ENCODE measurements at regions not wholly inside any gene's neighbourhood (a gene's known extent, or its start where the extent isn't known, plus 50 kb on each side); places are given as distances from the start of the nearest gene placed in this dataset.

DNA sequence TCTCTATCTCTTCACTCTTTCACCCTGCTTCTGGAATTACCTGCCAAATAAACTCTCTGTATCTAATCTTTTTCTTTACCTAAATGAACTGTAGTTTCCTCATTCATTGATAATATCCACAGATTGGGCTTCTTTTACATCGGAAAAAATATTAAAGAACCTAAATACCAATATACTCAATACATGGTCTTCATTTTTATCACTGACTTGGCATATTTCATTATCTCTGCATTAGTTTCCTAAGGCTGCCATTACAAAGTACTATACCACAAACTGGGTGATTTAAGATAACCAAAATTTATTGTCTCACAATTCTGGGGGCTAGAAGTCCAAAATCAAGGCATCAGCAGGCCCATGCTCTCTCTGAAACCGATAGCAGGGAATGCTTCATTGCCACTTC lies 411.9 kb upstream of the SPTLC3 start:
- TF ChIP-seq GATA2 (IDR thresholded peaks at IDR 0.05; ENCODE audit: low read depth, low read length) = no peak
- TF ChIP-seq GATA3 (IDR thresholded peaks at IDR 0.05; ENCODE audit: low read depth, low read length) = no peak

Data from SH-SY5Y (cell line).